K562 (cell line): ENCODE measurements at regions not wholly inside any gene's neighbourhood (a gene's known extent, or its start where the extent isn't known, plus 50 kb on each side); places are given as distances from the start of the nearest gene placed in this dataset.

ENCODE experiments used
- ATAC-seq: fragments of 200-7000 bp; cut with Tn5 transposase; 3 replicates; pipeline ENCODE4 v1.9.1; 2020; ENCODE audit warnings: moderate library complexity
- BruUV-seq: library from RNA; stranded (reverse); fragments of 400-500 nt; replicated peaks from 2 replicates; lab custom pipeline; 2021; lab: Mats Ljungman, UMichigan
- CTCF ChIA-PET: fragments of 300-600 bp; formaldehyde crosslinking; extraction: SDS; loops from one replicate; lab custom pipeline; 2021; ENCODE audit warnings: low intra/inter-chr PET ratio; lab: Yijun Ruan, JAX
- POLR2A ChIA-PET: fragments of 300-600, 350-650 bp; sonication (Branson Sonifier 250); formaldehyde crosslinking; extraction: SDS; loops from one replicate; lab custom pipeline; 2021; ENCODE audit warnings: antibody characterized with exemption, inconsistent platforms; lab: Yijun Ruan, JAX
- DNase-seq, 4 experiments: peaks; one replicate each; pipeline versions ENCODE4 v3.0.0 to v3.0.0-alpha.2; 2011 to 2018; ENCODE audit warnings: low spot score in 3 of 4, mixed read lengths in 3 of 4; ENCODE audit errors: extremely low read depth in 1 of 4
- FAIRE-seq: peaks from 2 replicates; lab custom pipeline; 2011; peaks lifted over from hg19 to GRCh38; lab: Jason Lieb, UNC
- H2AFZ ChIP-seq: 2 replicates; pipeline ENCODE4 v1.6.0; 2011; ENCODE audit warnings: low read depth, low read length, control low read depth, inconsistent platforms
- H3K27ac ChIP-seq: fragments of 200-600 bp; 3 replicates; pipeline ENCODE4 v1.8.0; 2011; ENCODE audit warnings: low read depth, mild to moderate bottlenecking, control low read depth, inconsistent platforms, low read length, moderate library complexity, mixed read lengths; ENCODE audit errors: extremely low read depth
- H3K27me3 ChIP-seq, 2 experiments: fragments of 300-600 bp in 1 of 2; 2 replicates in 1 of 2; 3 replicates in 1 of 2; pipeline versions ENCODE4 v1.6.0 to v1.8.0; 2011; ENCODE audit warnings: inconsistent platforms in 2 of 2, low read length in 2 of 2, mild to moderate bottlenecking in 1 of 2, mixed read lengths in 1 of 2, moderate library complexity in 1 of 2; ENCODE audit not compliant: control insufficient read depth in 2 of 2, insufficient read depth in 2 of 2
- H3K36me3 ChIP-seq: fragments of 300-600 bp; 3 replicates; pipeline ENCODE4 v1.8.0; 2011; ENCODE audit warnings: mild to moderate bottlenecking, low read length, inconsistent platforms; ENCODE audit not compliant: control insufficient read depth, insufficient read depth
- H3K4me1 ChIP-seq, 2 experiments: fragments of 200-600 bp in 1 of 2; replicated peaks in 1 of 2; 2 replicates in 1 of 2; 3 replicates in 1 of 2; pipeline versions ENCODE4 v1.5.1 to v1.8.0; 2011; ENCODE audit warnings: inconsistent platforms in 2 of 2, low read length in 2 of 2, mild to moderate bottlenecking in 1 of 2, mixed read lengths in 1 of 2, moderate library complexity in 1 of 2; ENCODE audit not compliant: control insufficient read depth in 2 of 2, insufficient read depth in 2 of 2
- H3K4me2 ChIP-seq: 2 replicates; pipeline ENCODE4 v1.6.1; 2011; ENCODE audit warnings: low read length, control low read depth, inconsistent platforms, mixed read lengths; ENCODE audit not compliant: insufficient read depth
- H3K4me3 ChIP-seq: fragments of 200-600 bp; sonication (generic), shearing (Covaris generic); 2 replicates; pipeline ENCODE4 v1.5.1; 2016; ENCODE audit warnings: control low read depth, inconsistent platforms
- H3K79me2 ChIP-seq: fragments of 200-600 bp; 3 replicates; pipeline ENCODE4 v1.8.0; 2011; ENCODE audit warnings: low read length, inconsistent platforms; ENCODE audit not compliant: control insufficient read depth, insufficient read depth
- H3K9ac ChIP-seq, 2 experiments: 2 replicates each; pipeline versions ENCODE4 v1.6.0 to v1.6.1; 2011; ENCODE audit warnings: low read depth in 2 of 2, low read length in 2 of 2, control low read depth in 1 of 2, inconsistent platforms in 1 of 2, mild to moderate bottlenecking in 1 of 2, mixed read lengths in 1 of 2; ENCODE audit not compliant: insufficient read depth in 1 of 2
- H3K9me1 ChIP-seq: one replicate; pipeline ENCODE4 v1.6.0; 2011; ENCODE audit warnings: inconsistent platforms, mild to moderate bottlenecking, low read length, moderate library complexity; ENCODE audit not compliant: control insufficient read depth, insufficient read depth
- H3K9me3 ChIP-seq: replicated peaks from 2 replicates; pipeline ENCODE4 v1.5.1; 2011; ENCODE audit warnings: low read depth, low read length, inconsistent platforms; ENCODE audit not compliant: control insufficient read depth, insufficient read depth
- H4K20me1 ChIP-seq: replicated peaks from 2 replicates; pipeline ENCODE4 v1.6.1; 2011; ENCODE audit warnings: low read length, inconsistent platforms, mixed read lengths; ENCODE audit not compliant: control insufficient read depth, insufficient read depth
- BRD4 ChIP-seq: fragments of 200-600 bp; sonication (generic); IDR thresholded peaks from 2 replicates; pipeline ENCODE4 v1.6.1; 2017; ENCODE audit warnings: inconsistent platforms
- GABPB2 ChIP-seq: fragments of 250-450 bp; sonication (Bioruptor Pico); conservative IDR thresholded peaks from 2 replicates; pipeline ENCODE4 v1.5.1; 2021; ENCODE audit warnings: mild to moderate bottlenecking
- IFI16 ChIP-seq: fragments of 250-450 bp; sonication (Bioruptor Pico); IDR thresholded peaks from 2 replicates; pipeline ENCODE4 v2.1.2; 2022; ENCODE audit warnings: mild to moderate bottlenecking, inconsistent platforms
- MLLT1 ChIP-seq, 2 experiments: fragments of 450-650 bp; IDR thresholded peaks; 2 replicates each; pipeline ENCODE4 v1.6.1; 2016
- ZSCAN29 ChIP-seq: fragments of 450-650 bp; IDR thresholded peaks from 2 replicates; pipeline ENCODE4 v1.6.1; 2017
- ZSCAN32 ChIP-seq: fragments of 450-650 bp; formaldehyde crosslinking; IDR thresholded peaks from 2 replicates; pipeline ENCODE4 v1.4.0; 2020; ENCODE audit warnings: mild to moderate bottlenecking, moderate library complexity
- WGBS: fragments of 100-300 bp; shearing (Covaris generic); methylation state at CpG from one replicate; pipeline ENCODE4 v1.1.6; 2016; ENCODE audit warnings: low coverage, mixed read lengths; ENCODE audit not compliant: insufficient coverage; ENCODE audit errors: missing lambda C conversion rate; 5-methylcytosine and 5-hydroxymethylcytosine counted together
- in situ Hi-C: fragments of 300-500 bp; cut with MboI; formaldehyde crosslinking; loops from 4 replicates; pipeline ENCODE4 v1.15.0; 2018; ENCODE audit warnings: inconsistent platforms, mixed read lengths
- intact Hi-C: fragments of 100-400 bp; cut with micrococcal nuclease; formaldehyde crosslinking; loops from 2 replicates; pipeline ENCODE4 v1.14.2; 2022

- ChIA-PET CTCF (no interaction called here), POLR2A (interaction anchor here (0.5 to 0.7 kb wide), 3 partner anchors 9 to 269 kb away, joined by 3 read pairs; no protein-coding TSS in a partner anchor)
- no peak for DNase-seq
- H3K4me2 ChIP-seq = no peak overlapping the region
- WGBS = 2% methylated on average over 8 of the region's 8 CpGs
- H3K9me1 ChIP-seq = no peaks in the 10 kb centered on the region
- no peaks in the 10 kb centered on the region for H3K79me2 ChIP-seq
- no peaks in the 10 kb centered on the region for H3K36me3 ChIP-seq
- TF ChIP-seq ZSCAN32 = no peak
- TF ChIP-seq BRD4 = no peak
- TF ChIP-seq MLLT1 (IDR thresholded peaks at IDR 0.05) = no peak
- TF ChIP-seq GABPB2 (CRISPR knock-in tag) = no peak
- 0 out of 2 replicates have a peak, but pooled peaks have one; percentile 26 for TF ChIP-seq ZSCAN29
- TF ChIP-seq IFI16 = no peak
- no peak overlapping the region for H3K4me3 ChIP-seq
- no TSS peak for BruUV-seq
- peaks cover 4 to 19% of the 10 kb centered on the region in 2 experiments; a peak in 4 of 5 replicates for H3K27me3 ChIP-seq
- FAIRE-seq = no peak
- no peak overlapping the region for H3K27ac ChIP-seq
- in situ Hi-C loops = no loop called here
- no peak overlapping the region for H3K9ac ChIP-seq
- H3K4me1 ChIP-seq = no peaks in the 10 kb centered on the region
- H4K20me1 ChIP-seq = no peaks in the 10 kb centered on the region
- no peak overlapping the region for H2AFZ ChIP-seq
- intact Hi-C loops = no loop called here
- ATAC-seq = no peak
- H3K9me3 ChIP-seq = no peaks in the 10 kb centered on the region
Measured at GRCh38 chr4:26204249-26204825, 116.5 kb upstream of the RBPJ start.
